Nephron progenitor cell (in vitro differentiated cells): ENCODE measurements at regions not wholly inside any gene's neighbourhood (a gene's known extent, or its start where the extent isn't known, plus 50 kb on each side); places are given as distances from the start of the nearest gene placed in this dataset.

Source experiments
- DNase-seq: peaks from one replicate; pipeline ENCODE4 v3.0.0; 2021
- H3K27ac Mint-ChIP-seq: 2 replicates; pipeline ENCODE4 v1.8.0; 2021; ENCODE audit warnings: mild to moderate bottlenecking, moderate library complexity, mixed read lengths
- H3K27me3 Mint-ChIP-seq: 2 replicates; pipeline ENCODE4 v1.8.0; 2021; ENCODE audit warnings: mild to moderate bottlenecking, low read depth, mixed read lengths; ENCODE audit not compliant: poor library complexity
- H3K36me3 Mint-ChIP-seq: 2 replicates; pipeline ENCODE4 v1.8.0; 2021; ENCODE audit warnings: low read depth, mixed read lengths
- H3K4me1 Mint-ChIP-seq: 2 replicates; pipeline ENCODE4 v1.8.0; 2021; ENCODE audit warnings: mixed read lengths
- H3K4me3 Mint-ChIP-seq: 2 replicates; pipeline ENCODE4 v1.8.0; 2021; ENCODE audit warnings: mild to moderate bottlenecking, moderate library complexity, mixed read lengths
- H3K9me3 Mint-ChIP-seq: 2 replicates; pipeline ENCODE4 v1.8.0; 2021; ENCODE audit warnings: mild to moderate bottlenecking, moderate library complexity, mixed read lengths
- TF ChIP-seq, protein P1 (sequence below): fragments of 200-600 bp; sonication (generic); IDR thresholded peaks from 2 replicates; pipeline ENCODE4 v1.5.0; 2021; ENCODE audit warnings: antibody characterized with exemption

- TF ChIP-seq, protein P1, sequence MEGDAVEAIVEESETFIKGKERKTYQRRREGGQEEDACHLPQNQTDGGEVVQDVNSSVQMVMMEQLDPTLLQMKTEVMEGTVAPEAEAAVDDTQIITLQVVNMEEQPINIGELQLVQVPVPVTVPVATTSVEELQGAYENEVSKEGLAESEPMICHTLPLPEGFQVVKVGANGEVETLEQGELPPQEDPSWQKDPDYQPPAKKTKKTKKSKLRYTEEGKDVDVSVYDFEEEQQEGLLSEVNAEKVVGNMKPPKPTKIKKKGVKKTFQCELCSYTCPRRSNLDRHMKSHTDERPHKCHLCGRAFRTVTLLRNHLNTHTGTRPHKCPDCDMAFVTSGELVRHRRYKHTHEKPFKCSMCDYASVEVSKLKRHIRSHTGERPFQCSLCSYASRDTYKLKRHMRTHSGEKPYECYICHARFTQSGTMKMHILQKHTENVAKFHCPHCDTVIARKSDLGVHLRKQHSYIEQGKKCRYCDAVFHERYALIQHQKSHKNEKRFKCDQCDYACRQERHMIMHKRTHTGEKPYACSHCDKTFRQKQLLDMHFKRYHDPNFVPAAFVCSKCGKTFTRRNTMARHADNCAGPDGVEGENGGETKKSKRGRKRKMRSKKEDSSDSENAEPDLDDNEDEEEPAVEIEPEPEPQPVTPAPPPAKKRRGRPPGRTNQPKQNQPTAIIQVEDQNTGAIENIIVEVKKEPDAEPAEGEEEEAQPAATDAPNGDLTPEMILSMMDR = no peak
- peaks cover 67% of the 10 kb centered on the region for H3K4me1 Mint-ChIP-seq
- peak overlapping the region; percentile 44 for H3K4me3 Mint-ChIP-seq
- DNase-seq = no peak
- H3K27me3 Mint-ChIP-seq = peaks cover 82% of the 10 kb centered on the region
- no peaks in the 10 kb centered on the region for H3K36me3 Mint-ChIP-seq
- H3K27ac Mint-ChIP-seq = no peak overlapping the region
- H3K9me3 Mint-ChIP-seq = peaks cover 33% of the 10 kb centered on the region
These were observed 67.9 kb upstream of the FBRSL1 start for GRCh38 chr12:132422040-132422380.

GRCh38 chr12:132419631-132420246 lies 70.2 kb upstream of the FBRSL1 start:
- TF ChIP-seq, protein P1 = no peak
- H3K4me1 Mint-ChIP-seq = peaks cover 58% of the 10 kb centered on the region
- H3K27ac Mint-ChIP-seq = peak overlapping the region; percentile 50

DNA sequence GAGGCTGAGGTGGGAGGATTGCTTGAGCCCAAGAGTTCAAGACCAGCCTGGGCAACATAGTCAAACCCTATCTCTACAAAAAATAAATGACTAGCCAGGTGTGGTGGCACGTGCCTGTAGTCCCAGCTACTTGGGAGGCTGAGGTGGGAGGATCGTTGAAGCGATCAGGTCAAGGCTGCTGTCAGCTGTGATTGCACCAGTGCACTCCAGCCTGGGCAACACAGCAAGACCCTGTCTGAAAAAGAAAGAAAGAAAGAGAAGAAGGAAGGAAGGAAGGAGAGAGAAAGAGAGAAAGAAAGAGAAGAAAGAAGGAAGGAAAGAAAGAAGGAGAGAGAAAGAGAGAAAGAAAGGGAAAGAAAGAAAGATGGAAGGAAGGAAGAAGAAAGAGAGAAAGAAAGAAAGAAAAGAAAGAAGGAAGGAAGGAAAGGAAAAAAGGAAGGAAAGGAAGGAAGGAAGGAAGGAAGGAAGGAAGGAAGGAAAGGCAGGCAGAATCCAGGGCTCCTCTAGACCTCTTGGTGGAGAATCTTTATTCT lies 71.5 kb upstream of the FBRSL1 start:
- H3K9me3 Mint-ChIP-seq = peaks cover 11% of the 10 kb centered on the region

More at GRCh38 chr12:132419631-132420246, 70.2 kb upstream of the FBRSL1 start:
- Mint-ChIP-seq H3K27me3 (peaks cover 63% of the 10 kb centered on the region), H3K9me3 (peaks cover 15% of the 10 kb centered on the region), H3K36me3 (no peaks in the 10 kb centered on the region), H3K4me3 (no peak overlapping the region)
- no peak for DNase-seq

GRCh38 chr12:132417741-132418140 lies 72.2 kb upstream of the FBRSL1 start:
- peaks cover 43% of the 10 kb centered on the region for H3K4me1 Mint-ChIP-seq
- H3K9me3 Mint-ChIP-seq = peaks cover 11% of the 10 kb centered on the region
- H3K27ac Mint-ChIP-seq = no peak overlapping the region
- no peak overlapping the region for H3K4me3 Mint-ChIP-seq
- TF ChIP-seq, protein P1 = no peak
- H3K27me3 Mint-ChIP-seq = peaks cover 55% of the 10 kb centered on the region
- no peaks in the 10 kb centered on the region for H3K36me3 Mint-ChIP-seq
- no peak for DNase-seq

More for the DNA sequence above, 71.5 kb upstream of the FBRSL1 start:
- Mint-ChIP-seq H3K27me3 (peaks cover 57% of the 10 kb centered on the region), H3K4me3 (no peak overlapping the region), H3K27ac (no peak overlapping the region), H3K36me3 (no peaks in the 10 kb centered on the region), H3K4me1 (peaks cover 50% of the 10 kb centered on the region)
- no peak for DNase-seq
- TF ChIP-seq, protein P1 = no peak

GRCh38 chr12:132416827-132417226 lies 73.1 kb upstream of the FBRSL1 start:
- TF ChIP-seq, protein P1 = no peak
- Mint-ChIP-seq H3K4me1 (peaks cover 34% of the 10 kb centered on the region), H3K27me3 (peaks cover 46% of the 10 kb centered on the region), H3K27ac (no peak overlapping the region), H3K36me3 (no peaks in the 10 kb centered on the region), H3K9me3 (peaks cover 11% of the 10 kb centered on the region), H3K4me3 (no peak overlapping the region)
- DNase-seq = no peak

DNA sequence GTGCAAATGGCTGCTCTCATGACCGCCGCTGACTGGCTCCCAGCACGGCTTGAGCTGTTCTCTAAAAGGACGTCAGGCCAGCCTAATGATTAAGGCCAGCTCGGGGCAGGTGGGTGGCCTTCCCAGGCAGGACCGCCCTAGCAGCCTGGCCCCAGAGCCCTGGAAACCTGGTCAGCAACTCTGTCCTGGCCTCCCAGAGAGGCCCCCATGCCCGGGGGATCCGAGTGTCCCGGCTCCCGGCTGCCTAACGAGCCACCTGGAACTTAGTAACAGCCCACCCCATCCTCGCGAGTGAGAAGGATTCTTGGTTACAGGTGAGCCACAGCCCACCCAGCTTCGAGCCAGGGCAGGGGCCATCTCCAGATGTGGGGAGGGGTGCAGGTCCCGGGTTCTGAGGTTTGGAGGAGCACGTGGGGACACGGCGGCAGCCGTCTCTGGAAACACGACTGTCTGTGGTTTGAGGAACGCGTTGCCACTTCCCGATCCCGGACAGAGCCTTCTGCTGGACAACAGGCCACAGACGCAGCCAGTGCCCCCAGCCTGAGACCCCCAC lies 73.8 kb upstream of the FBRSL1 start:
- peaks cover 11% of the 10 kb centered on the region for H3K9me3 Mint-ChIP-seq
- no peak overlapping the region for H3K4me3 Mint-ChIP-seq
- peaks cover 29% of the 10 kb centered on the region for H3K4me1 Mint-ChIP-seq
- TF ChIP-seq, protein P1 = no peak
- H3K36me3 Mint-ChIP-seq = no peaks in the 10 kb centered on the region
- H3K27ac Mint-ChIP-seq = no peak overlapping the region
- peaks cover 40% of the 10 kb centered on the region for H3K27me3 Mint-ChIP-seq
- DNase-seq = no peak
